Activated naive CD4-positive, alpha-beta T cell treated with anti-CD3 and anti-CD28 coated beads, Interleukin-2, amount 50 U/mL, for 16 hours (primary cell): ENCODE measurements at regions not wholly inside any gene's neighbourhood (a gene's known extent, or its start where the extent isn't known, plus 50 kb on each side); places are given as distances from the start of the nearest gene placed in this dataset.
A peak's percentile ranks its signal among the peaks of the same experiment; 100 is the strongest.

Experiments used
- DNase-seq: peaks from one replicate; pipeline ENCODE4 v3.0.0-alpha.2; 2020

DNA sequence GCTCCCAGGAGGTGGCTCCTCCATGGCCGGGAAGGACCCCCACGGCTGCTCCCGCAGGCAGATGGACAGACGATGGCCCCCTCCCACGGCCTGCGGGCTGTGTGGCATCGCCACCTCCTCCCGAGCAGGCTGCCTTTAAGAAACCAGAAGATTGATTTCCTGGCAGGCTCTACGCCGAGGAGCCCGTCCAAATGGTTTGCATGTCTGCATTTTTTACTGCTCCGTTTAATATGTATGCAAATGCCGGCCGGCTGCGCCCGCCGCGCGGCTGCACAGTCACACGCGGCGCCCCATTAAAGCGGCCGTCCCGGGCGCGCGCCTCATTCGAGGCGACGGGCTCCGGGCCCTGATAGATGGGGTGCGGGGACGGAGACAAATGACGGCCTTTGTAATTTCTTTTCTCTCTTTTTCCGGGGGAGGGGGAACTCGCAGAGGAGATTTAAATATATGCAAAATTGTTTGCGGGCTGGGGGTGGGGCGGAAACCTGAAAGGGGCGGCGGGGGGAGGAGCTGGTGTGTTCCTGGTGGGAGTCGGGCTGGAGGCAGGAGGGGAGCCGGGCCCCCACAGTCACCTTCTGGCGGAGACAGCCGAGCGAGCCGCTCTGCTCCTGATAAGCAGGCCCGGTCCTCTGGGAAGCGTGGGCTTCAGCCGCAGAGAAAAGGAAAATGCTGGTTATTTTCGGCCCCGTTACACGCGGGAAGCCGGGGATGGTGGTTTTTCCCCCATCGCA is 158.7 kb upstream of the IER5L start:
- DNase-seq: peak; percentile 35

GRCh38 chr9:129336130-129336528 is 158.1 kb upstream of the IER5L start:
- DNase-seq: no peak

- DNase-seq: no peak
These were observed 157.5 kb upstream of the IER5L start for GRCh38 chr9:129335464-129336129.

GRCh38 chr9:129334105-129334935 is 156.3 kb upstream of the IER5L start:
- peak; percentile 37 for DNase-seq

DNA sequence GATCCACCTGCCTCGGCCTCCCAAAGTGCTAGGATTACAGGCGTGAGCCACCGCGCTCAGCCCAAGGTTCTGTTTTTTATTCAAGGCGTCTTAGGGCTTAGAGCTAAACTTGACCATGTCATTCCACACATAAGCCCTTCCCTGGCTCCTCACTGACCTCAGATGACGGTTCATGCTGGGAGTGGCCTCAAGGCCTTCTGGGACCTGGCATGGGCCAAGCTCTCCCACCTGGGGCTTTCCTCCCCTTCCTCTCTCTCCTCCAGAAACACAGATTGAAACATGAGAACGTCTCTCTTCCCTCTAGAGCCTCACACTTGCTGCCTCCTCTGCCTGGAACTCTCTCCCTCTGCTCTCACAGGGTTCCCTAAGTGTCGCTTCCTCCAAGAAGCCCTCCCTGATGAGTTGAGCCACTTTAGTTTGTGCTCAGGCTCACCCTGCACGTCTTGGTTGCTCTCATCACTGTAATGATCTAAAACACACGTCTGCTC is 155.6 kb upstream of the IER5L start:
- DNase-seq: no peak

DNA sequence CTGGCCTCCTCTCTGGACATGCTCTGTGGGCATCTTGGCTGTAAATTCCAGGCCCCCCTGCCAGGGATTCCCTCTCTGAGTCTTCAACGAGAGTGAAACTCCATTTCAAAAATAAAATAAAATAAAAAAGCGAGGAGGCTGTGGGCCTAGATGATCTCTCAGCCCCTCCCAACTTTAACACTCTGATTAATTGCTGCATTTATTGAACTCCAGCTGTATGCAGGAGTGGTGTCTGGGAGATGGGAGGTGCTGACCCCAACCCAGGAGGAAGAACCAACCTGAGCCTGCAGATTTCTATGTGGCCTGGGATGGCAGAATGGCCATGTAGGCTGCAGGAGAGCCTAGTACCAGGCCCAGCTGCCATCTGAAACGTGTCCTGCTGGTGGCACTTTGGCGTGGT is 154.5 kb upstream of the IER5L start:
- no peak for DNase-seq

DNA sequence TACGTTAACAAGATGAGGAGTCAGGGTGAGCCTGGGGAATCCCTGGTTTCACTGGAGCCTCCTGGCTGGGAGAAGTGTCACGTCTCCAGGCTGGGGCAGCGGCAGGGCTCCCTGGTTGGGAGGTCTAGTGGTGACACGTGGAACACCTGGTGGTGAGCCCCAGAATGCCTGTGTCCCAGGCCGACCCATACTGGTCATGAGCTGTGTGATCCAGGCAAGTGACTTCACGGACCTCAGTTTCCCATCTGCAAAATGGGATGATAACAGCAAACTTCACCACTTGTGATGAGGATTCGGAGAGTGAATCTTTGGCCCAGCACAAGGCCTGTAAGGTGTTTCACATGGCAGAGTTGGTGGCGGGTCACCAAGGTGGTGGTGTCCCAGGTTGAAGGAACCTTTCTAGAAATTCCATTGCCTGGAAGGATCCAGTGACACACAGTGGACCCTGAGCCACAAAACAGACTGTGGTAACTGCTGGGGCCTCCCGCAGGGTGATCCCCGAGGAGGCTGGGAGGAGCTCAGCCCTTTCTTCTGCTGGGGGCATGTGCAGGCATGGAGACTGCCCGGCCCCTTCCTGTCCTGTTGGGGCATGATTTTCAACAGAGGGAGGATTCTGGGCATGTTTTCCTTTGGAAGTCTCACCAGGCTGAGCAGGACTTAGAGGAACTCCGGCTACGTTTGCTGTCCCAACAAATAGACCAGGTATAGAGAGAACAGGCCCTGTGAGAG is 153.9 kb upstream of the IER5L start:
- DNase-seq: no peak

DNA sequence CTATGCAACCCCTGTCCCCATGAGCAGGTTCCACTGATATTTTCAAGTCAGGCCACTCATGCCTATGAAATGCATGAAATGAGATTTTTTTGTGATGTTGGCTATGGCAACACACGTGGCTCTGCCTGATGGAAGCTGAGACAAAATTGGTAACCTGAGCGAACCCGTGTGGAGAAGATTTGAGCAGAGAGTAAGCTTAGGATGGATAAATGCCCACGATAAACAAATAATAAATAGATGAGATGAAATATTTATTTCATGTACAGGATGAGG is 153.4 kb upstream of the IER5L start:
- DNase-seq: no peak

GRCh38 chr9:129330711-129331492 is 152.8 kb upstream of the IER5L start:
- peak; percentile 42 for DNase-seq

DNA sequence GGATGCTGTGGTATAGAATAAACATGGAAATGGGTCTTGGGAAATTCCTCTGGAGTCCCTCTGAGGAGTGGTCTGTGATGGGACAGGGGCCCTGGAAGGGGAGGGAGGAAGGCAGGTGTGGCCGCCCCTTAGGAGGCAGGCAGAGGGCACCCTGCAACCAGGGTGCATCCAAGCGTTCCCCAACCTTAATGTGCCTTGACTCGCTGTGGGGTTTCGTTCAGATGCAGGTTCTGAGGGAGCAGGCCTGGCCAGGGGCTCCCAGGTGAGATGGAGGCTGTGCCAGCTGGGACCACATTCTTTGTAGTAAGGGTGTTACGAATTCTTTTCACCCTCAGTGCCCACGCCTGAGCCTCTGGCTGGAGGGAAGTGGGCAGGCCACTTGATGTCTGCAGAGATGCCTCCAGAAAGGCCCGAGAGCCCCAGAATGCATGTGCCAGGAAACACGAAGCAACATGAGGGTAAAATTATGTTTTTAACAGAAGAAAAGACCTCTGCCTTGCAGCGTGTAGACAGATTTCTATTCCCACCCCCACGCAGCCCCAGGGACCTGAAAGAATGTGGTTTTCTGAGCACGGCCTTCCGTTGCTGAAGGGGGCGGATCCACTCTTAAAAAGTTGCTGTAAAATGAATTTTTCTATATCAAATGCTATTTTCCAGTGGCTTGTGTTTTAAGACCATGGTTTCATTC is 150.4 kb upstream of the IER5L start:
- peak; percentile 42 for DNase-seq

- DNase-seq: no peak
These were observed 149.7 kb upstream of the IER5L start for GRCh38 chr9:129327552-129328328.

DNA sequence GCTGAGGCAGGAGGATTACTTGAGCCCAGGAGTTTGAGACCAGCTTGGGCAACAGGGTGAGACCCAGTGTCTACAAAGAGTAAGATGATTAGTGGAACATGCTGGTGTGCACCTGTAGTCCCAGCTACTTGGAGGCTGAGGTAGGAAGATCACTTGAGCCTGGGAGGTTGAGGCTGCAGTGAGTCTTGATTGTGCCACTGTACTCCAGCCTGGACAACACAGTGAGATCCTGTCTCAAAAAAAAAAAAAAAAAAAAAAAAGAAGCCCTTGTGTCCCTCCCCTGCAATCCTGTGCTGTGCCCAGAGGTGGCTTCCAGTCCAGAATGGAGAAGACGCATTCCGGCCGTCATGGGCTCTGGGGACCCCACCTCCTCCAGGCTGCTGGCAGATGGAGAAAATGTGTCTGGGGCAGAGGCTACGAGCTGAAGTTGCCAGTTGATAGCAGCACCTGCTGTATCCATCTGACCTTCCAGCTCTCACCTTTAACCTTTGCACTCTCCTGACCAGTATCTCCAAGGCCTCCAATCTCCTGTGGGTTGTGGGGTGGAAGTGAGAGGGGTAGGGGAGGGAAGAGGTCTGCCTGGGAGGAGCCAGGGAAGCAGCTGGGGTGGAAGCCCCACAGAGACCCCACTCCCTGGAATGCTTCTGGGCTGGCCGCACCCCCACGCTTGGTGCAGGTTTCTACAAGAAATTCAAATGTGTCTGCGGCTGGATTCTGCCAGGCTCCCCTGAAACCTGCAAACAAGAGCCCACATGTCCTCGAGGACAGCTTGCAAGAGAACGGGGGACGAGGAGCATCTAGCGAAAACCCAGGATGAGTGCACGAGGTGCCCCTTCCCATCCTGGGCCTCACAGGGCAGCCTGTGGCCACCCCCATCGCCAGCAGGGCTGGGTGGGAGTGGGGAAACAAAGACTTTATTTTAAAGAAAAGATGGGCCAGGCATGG is 148.3 kb upstream of the IER5L start:
- no peak for DNase-seq

DNA sequence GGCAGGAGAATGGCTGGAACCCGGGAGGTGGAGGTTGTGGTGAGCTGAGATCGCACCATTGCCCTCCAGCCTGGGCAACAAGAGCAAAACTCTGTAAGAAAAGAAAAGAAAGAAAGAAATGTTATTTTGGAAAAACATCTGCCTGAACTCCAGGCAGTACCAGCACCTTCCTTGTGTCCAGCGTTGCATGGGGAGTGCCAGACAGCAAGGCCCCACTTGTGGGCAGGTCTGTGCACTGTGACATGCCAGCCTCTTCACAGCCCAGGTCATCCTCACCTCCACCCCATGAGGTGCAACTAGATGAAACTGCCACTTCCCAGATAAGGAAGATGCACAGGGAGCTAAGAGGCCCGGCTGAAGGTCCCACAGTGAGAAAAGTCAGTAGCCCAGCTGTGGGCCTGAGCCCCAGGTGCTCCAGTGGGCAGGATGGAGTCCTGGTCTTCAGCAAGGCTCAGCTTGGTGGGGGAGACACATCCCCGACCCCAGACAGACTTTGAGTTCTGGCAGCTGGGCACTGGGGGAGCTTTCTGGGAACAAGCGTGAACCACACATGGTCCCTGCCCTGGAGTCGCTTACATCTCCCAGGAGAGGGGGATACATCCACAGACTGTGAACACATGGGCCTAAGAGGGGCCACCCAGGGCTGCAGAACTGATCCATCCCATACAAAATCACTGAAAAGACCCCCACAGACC is 146.9 kb upstream of the IER5L start:
- no peak for DNase-seq

DNA sequence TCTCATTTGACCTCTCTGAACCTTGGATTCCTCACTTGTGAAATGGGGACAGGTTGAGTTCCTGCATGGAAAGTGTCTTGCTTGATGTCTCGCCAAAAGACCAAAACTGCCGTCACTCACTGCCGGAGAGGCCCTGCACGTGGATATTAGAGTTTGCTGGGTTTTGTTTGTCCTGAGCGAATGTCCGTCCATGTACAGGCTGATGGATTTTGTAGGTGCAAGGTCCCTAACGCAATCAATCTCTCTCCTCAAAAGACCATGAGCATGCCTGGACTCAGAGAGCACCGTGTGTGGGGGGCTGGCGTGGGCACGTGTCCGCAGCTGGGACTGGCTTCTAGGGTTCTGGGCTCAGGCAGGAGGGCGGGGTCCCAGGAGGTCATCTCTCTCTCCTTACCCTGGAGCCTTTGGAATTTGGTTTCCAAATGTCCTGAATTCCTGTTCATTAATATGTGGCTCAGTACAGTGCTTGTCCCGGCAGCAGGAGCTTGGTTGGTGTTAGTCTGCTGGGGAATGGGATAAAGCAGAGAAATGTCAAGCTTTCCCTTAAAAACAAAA is 146.0 kb upstream of the IER5L start:
- DNase-seq: no peak

DNA sequence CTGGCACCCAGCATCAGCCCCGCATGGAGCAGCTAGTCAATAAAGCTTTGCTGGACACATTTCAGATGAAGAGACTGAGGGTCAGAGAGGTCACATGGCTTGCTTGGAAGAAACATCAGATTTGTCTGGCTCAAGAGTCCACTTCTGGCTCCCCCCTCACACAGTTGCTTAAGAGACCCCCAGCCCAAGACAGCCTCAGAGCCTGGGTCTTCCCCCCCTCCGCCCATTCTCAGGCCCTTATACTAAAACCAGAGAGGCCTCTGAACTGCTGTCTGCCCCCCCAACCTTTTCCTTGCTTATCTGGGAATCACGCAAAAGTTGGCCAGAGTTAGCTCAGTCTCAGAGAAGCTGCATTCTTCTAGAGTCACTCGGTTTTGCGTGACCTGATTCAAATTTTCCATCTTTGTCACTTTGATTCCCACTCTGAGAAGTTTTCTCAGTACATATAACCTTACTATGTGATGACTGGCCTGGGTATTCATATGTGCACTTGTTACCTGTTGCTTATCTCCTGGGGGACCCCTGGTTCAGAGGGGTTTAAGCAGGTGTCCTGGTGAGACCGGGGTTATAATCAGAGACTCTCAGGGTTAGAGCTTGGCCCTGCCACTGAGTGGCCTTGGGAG is 145.4 kb upstream of the IER5L start:
- DNase-seq: no peak

DNA sequence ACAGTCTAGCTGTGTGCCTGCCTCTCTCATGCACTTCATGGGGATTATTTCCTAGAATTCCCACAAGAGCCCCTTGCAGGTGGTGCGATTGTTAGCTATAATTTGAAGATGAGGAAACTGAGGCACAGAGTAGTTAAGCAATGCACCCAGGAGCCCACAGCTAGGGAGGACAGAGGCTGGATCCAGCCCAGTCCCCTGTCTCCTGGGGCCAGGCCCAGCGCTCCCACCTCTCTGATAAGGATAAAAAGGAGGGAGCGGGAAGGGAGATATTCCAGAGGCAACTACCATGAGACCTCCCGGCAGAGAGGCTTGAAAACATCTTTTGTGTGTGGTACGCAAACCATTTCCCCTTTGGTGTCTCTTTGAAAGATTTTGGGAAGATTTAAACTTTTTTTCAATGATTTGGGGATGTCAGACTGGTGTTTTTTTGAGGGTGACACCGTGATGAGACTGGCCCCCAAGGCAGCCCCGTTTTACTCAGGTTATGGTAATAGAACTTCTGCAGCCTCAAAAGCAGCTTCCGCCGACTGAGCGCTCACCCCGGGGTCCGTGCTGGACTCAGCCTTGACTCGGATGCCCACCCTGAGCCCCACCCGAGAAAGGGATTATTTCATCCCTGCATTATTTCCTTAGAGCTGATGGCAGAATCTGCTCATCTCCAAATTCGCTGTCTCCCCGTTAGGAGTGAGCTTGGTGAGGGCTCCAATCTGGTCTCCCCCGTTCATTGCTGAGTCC is 144.7 kb upstream of the IER5L start:
- DNase-seq: no peak

DNA sequence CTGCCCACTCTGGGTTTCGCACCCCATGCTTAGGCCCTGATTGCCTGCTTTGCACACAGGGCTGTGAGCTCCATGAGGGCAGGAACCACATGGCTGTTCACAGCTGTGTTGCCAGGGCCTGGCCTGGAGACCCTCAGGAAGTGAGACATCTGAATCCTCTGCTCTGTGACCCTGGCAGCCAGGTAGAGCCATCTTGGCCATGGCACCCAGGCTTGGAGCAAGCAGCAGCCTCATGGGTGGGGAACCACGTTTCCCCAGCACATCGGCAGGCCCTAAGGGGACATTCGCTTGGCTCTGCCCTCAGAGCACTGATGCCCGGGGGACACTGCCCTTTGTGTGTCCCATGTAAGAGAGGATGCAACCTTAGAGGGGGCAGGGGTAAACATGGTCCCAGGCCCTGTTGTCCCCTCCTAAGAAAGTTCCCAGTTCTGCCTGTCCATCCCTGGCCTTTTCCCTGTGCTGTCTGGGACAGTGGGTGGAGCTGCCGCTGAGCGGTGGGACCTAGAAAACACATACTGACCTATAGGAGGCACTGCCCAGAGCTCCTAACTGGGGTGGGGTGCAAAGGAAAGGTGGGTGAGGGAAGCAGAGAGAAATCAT is 144.1 kb upstream of the IER5L start:
- no peak for DNase-seq
